HG03108 (cell line): ENCODE measurements at regions not wholly inside any gene's neighbourhood (a gene's known extent, or its start where the extent isn't known, plus 50 kb on each side); places are given as distances from the start of the nearest gene placed in this dataset.
"Not testable (repeated sequence)": the region's sequence is repeated elsewhere in the genome, so short reads cannot be mapped to it uniquely, and the experiment has no call there.

Experiments
- ATAC-seq: cut with Tn5 transposase; IDR thresholded peaks from one replicate; pipeline ENCODE4 v1.9.1; 2021; ENCODE audit warnings: moderate library complexity; ENCODE audit not compliant: unreplicated experiment

- no peak for ATAC-seq
Observed at GRCh38 chr16:72464597-72465368, 292.8 kb upstream of the PMFBP1 start.

- no peak for ATAC-seq
Observed at GRCh38 chr16:72464052-72464451, 292.1 kb upstream of the PMFBP1 start.

- ATAC-seq: no peak
Observed at GRCh38 chr16:72458035-72458434, 286.1 kb upstream of the PMFBP1 start.

GRCh38 chr16:72457243-72457940 is 285.4 kb upstream of the PMFBP1 start:
- no peak for ATAC-seq

- ATAC-seq: no peak
Observed at GRCh38 chr16:72455743-72456659, 284.0 kb upstream of the PMFBP1 start.

DNA sequence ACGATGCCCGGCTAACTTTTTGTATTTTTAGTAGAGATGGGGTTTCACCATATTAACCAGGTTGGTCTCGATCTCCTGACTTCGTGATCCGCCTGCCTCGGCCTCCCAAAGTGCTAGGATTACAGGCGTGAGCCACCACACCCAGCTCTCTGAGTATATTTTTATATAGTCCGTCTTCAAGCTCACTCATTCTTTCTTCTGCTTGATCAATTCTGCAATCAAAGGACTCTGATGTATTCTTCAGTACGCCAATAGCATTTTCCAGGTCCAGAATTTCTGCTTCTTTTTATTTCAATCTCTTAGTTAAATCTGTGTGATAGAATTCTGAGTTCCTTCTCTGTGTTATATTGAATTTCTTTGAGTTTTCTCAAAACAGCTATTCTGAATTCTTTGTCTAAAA is 281.9 kb upstream of the PMFBP1 start:
- ATAC-seq: not testable (repeated sequence)

GRCh38 chr16:72444696-72445095 is 272.7 kb upstream of the PMFBP1 start:
- no peak for ATAC-seq

- no peak for ATAC-seq
Observed at GRCh38 chr16:72443809-72444208, 271.9 kb upstream of the PMFBP1 start.

DNA sequence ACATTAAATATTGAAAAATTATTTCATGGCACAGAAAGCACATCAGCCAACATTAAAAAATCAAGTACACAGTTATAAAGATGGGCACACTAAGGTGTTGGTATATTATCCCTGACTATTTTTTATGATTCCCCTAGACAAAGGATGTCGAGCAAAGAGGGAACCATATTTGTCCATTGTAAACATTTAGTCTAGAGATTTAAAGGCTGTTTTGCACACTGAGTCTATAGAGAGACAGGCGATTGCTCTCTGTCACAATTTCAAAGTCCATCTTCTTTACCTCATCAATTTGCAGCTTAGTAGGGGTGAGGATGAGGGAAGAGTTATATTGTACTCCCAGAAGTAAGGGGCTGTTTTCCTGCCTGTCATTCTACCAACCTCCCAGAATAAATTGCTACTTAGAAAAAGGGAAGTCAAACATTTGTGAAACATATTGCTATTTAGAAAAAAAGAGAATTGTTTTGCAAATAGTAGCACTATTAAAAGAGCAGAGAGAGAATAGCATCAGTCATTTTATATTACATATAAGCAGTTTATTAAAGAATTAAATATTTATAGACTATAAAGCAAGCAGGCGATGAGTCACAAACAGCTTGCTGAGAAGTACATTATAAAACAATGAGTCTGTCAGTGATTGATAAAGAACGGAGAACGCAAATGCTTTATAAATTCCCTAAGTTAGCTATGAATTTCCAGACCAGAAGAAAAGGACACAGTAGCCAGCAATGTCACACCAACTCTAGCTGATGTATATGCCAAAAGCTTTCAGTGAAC is 270.6 kb upstream of the PMFBP1 start:
- ATAC-seq: no peak

DNA sequence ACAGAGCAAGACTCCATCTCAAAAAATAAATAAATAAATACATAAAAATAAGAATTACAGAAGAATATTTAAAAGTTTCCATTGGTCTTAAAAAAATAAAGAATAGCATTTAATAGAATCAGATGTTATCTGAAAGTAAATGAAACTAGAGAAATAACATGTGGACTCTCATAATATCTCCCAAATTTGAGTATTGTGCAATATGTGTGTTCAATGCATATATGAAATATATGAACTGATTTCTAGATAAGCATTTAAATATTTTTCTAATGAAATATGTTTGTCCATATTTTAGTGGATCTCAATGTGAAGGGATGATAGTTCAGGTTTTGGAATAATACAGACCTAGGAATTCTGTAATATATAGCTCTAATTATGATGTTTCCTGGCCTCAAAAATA is 265.9 kb upstream of the PMFBP1 start:
- ATAC-seq: no peak

- no peak for ATAC-seq
Observed at GRCh38 chr16:72434159-72434558, 262.2 kb upstream of the PMFBP1 start.

DNA sequence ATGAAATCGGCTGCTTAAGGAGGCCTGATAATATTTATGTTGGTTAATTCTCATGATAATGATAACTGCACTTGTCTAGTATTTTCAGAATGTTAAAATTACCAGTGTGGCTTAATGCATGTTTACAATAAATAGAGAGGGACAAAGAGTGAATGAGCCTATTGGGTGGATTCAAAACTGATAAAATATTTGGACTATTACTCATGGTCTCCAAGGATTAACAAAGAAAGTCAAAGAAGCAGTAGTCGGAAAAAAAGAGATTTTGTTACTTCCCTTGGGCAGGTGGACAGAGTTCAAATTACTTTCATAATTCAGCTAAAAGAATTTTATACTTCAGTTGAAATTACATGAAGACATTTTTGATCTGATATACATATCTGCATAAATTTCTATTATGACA is 258.2 kb upstream of the PMFBP1 start:
- ATAC-seq: no peak

DNA sequence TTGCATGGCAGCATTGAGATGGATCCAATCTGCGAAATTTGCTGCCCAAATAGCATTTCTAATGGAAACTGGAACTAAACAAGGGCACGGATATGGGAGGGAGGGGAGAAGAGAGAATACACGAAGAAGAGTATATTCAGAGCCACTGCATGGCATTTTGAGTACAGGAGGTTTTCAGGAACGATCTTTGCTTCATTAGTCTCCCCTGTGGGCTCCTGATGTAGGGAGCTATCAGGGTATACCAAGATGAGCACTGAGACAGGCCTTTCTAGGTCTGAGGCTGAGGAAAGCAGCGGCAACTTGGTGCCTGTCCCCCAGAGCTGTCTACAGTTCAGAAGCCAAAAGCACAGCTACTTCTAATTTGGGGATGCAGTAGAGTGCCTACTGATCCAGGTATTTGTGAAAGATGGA is 257.7 kb upstream of the PMFBP1 start:
- ATAC-seq: no peak

DNA sequence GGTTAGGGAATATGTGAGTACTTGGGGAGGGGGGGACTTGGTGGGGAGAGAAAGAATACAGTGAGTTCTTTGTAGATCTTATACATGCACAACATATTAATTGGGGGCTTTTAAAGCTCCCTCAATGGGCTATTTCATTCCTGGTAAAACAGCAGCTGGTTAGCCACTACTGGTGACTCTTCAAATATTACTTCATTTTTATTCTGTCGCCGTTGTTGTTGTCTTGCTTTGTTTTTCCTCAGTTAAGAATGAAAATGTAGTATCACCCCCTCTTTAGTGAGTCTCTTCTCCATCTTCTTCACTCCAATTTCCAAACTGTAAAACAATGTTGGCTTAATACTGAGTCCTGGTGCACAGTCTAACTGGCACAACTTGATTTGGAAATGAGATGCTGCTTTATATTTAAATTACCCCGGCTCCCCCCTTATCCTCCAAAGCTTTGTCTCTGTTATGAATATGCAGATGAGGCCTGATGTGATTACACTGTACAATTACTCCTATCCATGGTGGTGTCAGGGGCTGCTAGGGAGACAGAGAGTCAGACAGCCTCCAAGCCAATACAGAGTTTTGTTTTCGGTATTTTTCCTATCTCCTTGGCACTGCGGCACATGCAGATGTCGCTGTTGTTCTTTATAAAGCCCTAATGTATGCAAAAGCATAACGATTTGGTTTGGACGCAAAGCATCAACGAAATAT is 256.9 kb upstream of the PMFBP1 start:
- no peak for ATAC-seq

- no peak for ATAC-seq
Observed at GRCh38 chr16:72427783-72428331, 255.9 kb upstream of the PMFBP1 start.

DNA sequence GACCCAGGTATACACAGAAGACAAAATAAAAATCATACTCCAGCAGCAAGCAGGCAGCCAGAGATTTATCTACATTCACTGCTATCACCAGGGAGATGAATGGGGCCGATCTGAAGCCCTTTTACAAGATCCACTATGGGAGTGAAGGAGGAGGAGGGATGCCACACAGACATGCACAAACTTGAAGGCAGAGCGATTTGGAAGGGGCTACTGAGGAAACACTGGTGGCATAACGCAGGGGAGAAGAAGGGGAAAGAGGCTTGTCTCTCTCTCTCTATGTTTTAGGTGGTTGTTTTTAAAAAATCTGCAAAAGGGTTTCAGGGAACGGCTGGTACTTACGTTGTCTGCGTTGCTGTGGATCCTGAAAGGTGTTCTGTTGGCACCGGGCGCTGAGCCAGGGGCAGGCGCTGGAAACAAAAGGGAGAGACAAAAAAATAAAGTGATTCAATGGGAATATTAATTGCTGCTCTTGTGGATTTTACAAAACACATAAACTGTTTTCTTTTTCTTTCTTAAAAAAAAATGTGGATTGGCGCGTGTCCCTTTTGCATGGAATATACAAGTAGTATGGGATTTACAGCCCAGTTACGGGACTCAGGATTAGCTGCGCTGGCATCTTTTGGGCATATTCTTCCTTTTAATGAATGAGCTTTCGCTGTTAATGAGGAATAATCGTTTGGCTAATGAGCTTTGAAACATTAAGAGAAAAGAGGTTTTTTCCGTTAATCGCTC is 255.3 kb upstream of the PMFBP1 start:
- no peak for ATAC-seq

DNA sequence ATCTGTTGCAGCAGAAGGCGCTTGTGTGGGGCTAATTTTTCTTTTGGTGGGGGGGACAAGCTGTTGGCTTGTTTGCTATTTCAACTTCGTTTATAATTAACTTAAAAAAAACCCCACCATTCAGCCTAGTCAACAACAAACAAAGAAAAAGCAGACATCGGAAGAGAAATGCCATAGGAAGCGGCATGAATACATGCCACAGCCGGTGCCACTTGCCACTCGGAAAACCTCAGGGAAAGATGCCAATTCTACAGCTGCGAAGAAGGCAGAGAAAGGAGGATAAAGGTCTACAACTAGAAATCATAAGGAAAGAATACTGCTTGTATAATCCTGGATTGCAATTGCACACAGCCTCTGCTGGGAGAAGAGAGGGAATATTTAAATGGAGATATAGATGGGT is 254.4 kb upstream of the PMFBP1 start:
- ATAC-seq: no peak

- ATAC-seq: no peak
Observed at GRCh38 chr16:72425571-72426341, 253.8 kb upstream of the PMFBP1 start.
